ENCODE measurements at regions not wholly inside any gene's neighbourhood (a gene's known extent, or its start where the extent isn't known, plus 50 kb on each side); places are given as distances from the start of the nearest gene placed in this dataset.

- no peak overlapping the region for H3K9ac ChIP-seq
- H3K4me3 ChIP-seq = no peak overlapping the region
- H4K20me1 ChIP-seq (ENCODE audit: low read depth) = no peaks in the 10 kb centered on the region
- no peaks in the 10 kb centered on the region for H3F3A ChIP-seq (ENCODE audit: low read depth)
- H3K27me3 Mint-ChIP-seq (ENCODE audit: insufficient read depth, low read depth) = no peaks in the 10 kb centered on the region
- H3K4me1 Mint-ChIP-seq = peaks cover 19% of the 10 kb centered on the region
- no peaks in the 10 kb centered on the region for H3K4me1 ChIP-seq
- H3K27ac Mint-ChIP-seq = peak overlapping the region; percentile 5
- no peak overlapping the region for H3K4me3 Mint-ChIP-seq
- no peaks in the 10 kb centered on the region for H3K27me3 ChIP-seq
- H3K79me2 ChIP-seq (ENCODE audit: low read depth) = no peaks in the 10 kb centered on the region
- no peaks in the 10 kb centered on the region for H3K36me3 ChIP-seq
- no peak overlapping the region for H3K4me2 ChIP-seq
- no peaks in the 10 kb centered on the region for H3K36me3 Mint-ChIP-seq
- H3K9me3 ChIP-seq (ENCODE audit: low read depth) = no peaks in the 10 kb centered on the region
- H3K27ac ChIP-seq = no peak overlapping the region
- TF ChIP-seq EZH2 (IDR thresholded peaks at IDR 0.05) (no peak), EZH2phosphoT487 (IDR thresholded peaks at IDR 0.05) (no peak)
- TF ChIP-seq, protein P1, sequence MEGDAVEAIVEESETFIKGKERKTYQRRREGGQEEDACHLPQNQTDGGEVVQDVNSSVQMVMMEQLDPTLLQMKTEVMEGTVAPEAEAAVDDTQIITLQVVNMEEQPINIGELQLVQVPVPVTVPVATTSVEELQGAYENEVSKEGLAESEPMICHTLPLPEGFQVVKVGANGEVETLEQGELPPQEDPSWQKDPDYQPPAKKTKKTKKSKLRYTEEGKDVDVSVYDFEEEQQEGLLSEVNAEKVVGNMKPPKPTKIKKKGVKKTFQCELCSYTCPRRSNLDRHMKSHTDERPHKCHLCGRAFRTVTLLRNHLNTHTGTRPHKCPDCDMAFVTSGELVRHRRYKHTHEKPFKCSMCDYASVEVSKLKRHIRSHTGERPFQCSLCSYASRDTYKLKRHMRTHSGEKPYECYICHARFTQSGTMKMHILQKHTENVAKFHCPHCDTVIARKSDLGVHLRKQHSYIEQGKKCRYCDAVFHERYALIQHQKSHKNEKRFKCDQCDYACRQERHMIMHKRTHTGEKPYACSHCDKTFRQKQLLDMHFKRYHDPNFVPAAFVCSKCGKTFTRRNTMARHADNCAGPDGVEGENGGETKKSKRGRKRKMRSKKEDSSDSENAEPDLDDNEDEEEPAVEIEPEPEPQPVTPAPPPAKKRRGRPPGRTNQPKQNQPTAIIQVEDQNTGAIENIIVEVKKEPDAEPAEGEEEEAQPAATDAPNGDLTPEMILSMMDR (IDR thresholded peaks at IDR 0.05) = no peak
- no peak for DNase-seq (ENCODE audit: low spot score)
- H3K9me3 Mint-ChIP-seq = peaks cover 2% of the 10 kb centered on the region
- no peak overlapping the region for H2AFZ ChIP-seq (replicated peaks)
These were observed 316.7 kb downstream of the PLK2 start for GRCh38 chr5:58143181-58143580.

DNA sequence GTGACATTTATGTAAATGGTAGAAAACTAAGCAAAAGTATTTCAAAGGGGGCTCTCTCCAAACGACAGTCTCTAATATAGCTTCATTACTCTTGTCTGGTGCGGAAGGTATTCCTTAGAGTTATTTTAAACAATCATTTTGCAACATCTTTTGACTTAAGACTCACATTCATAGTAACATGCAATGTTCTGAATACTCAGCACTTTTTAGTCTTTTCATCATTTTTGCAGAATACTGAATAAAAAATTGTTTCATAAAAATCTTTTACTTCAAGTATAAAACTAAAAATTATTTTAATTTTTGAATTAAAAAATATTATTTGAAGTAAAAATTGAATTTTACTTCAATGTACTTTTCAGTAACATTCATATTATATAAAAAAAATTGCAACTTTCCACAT, 321.1 kb downstream of the PLK2 start:
- no peaks in the 10 kb centered on the region for H3K9me3 ChIP-seq (ENCODE audit: low read depth)
- Mint-ChIP-seq H3K36me3 (no peaks in the 10 kb centered on the region), H3K27ac (no peak overlapping the region), H3K4me3 (no peak overlapping the region), H3K4me1 (peaks cover 13% of the 10 kb centered on the region), H3K9me3 (no peaks in the 10 kb centered on the region), H3K27me3 (ENCODE audit: insufficient read depth, low read depth) (no peaks in the 10 kb centered on the region)
- TF ChIP-seq, protein P1 (IDR thresholded peaks at IDR 0.05) = no peak
- TF ChIP-seq EZH2phosphoT487 (IDR thresholded peaks at IDR 0.05) (no peak), EZH2 (IDR thresholded peaks at IDR 0.05) (no peak)
- H3K4me2 ChIP-seq = no peak overlapping the region
- no peak for DNase-seq (ENCODE audit: low spot score)
- H3K27me3 ChIP-seq = no peaks in the 10 kb centered on the region
- no peak overlapping the region for H2AFZ ChIP-seq (replicated peaks)
- no peaks in the 10 kb centered on the region for H4K20me1 ChIP-seq (ENCODE audit: low read depth)
- no peak overlapping the region for H3K9ac ChIP-seq
- no peak overlapping the region for H3K27ac ChIP-seq
- no peaks in the 10 kb centered on the region for H3K36me3 ChIP-seq
- no peak overlapping the region for H3K4me3 ChIP-seq
- H3F3A ChIP-seq (ENCODE audit: low read depth) = no peaks in the 10 kb centered on the region
- H3K4me1 ChIP-seq = no peaks in the 10 kb centered on the region
- no peaks in the 10 kb centered on the region for H3K79me2 ChIP-seq (ENCODE audit: low read depth)

DNA sequence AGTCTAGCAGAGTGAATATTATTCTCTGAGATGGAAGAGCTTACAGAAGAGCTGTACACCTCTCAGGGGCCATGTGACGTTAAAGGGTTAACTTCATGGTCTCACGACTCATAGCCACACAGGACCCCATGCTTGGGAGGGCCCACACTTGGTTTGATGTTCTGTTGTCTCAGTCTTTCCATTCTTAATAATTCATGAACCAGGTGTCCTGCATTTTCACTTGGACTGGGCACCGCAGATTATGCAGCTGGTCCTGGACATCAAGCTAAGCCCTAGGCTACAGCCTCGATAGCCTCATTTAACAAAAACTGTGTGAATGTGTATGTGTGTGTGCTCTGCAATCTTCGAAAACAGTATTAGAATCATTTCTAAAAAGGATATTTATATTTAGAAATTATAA, 323.5 kb downstream of the PLK2 start:
- Histone ChIP-seq H3K4me3 (no peak overlapping the region), H3K4me2 (no peak overlapping the region), H3K9me3 (ENCODE audit: low read depth) (no peaks in the 10 kb centered on the region), H2AFZ (replicated peaks) (no peak overlapping the region), H3K9ac (no peak overlapping the region), H3K79me2 (ENCODE audit: low read depth) (no peaks in the 10 kb centered on the region), H3K27me3 (no peaks in the 10 kb centered on the region), H3F3A (ENCODE audit: low read depth) (no peaks in the 10 kb centered on the region), H3K36me3 (no peaks in the 10 kb centered on the region), H3K27ac (no peak overlapping the region), H4K20me1 (ENCODE audit: low read depth) (no peaks in the 10 kb centered on the region), H3K4me1 (no peaks in the 10 kb centered on the region)
- Mint-ChIP-seq H3K27ac (no peak overlapping the region), H3K36me3 (no peaks in the 10 kb centered on the region), H3K9me3 (no peaks in the 10 kb centered on the region), H3K4me3 (no peak overlapping the region), H3K27me3 (ENCODE audit: insufficient read depth, low read depth) (no peaks in the 10 kb centered on the region), H3K4me1 (peaks cover 5% of the 10 kb centered on the region)
- no peak for DNase-seq (ENCODE audit: low spot score)
- TF ChIP-seq EZH2 (IDR thresholded peaks at IDR 0.05) (no peak), EZH2phosphoT487 (IDR thresholded peaks at IDR 0.05) (no peak)
- TF ChIP-seq, protein P1 (IDR thresholded peaks at IDR 0.05) = no peak
